Osteocyte (in vitro differentiated cells): ENCODE measurements at regions not wholly inside any gene's neighbourhood (a gene's known extent, or its start where the extent isn't known, plus 50 kb on each side); places are given as distances from the start of the nearest gene placed in this dataset.
"Not testable (repeated sequence)": the region's sequence is repeated elsewhere in the genome, so short reads cannot be mapped to it uniquely, and the experiment has no call there.

Experiments used
- DNase-seq: peaks from one replicate; pipeline ENCODE4 v3.0.0; 2021; ENCODE audit warnings: mixed read lengths; ENCODE audit not compliant: unreplicated experiment; ENCODE audit errors: extremely low spot score
- H3K27ac Mint-ChIP-seq: one replicate; pipeline ENCODE4 v1.8.0; 2021; ENCODE audit warnings: mild to moderate bottlenecking, mixed read lengths; ENCODE audit not compliant: unreplicated experiment
- H3K27me3 Mint-ChIP-seq: one replicate; pipeline ENCODE4 v1.8.0; 2021; ENCODE audit warnings: mixed read lengths; ENCODE audit not compliant: unreplicated experiment
- H3K36me3 Mint-ChIP-seq: one replicate; pipeline ENCODE4 v1.8.0; 2021; ENCODE audit warnings: mixed read lengths; ENCODE audit not compliant: unreplicated experiment
- H3K4me1 Mint-ChIP-seq: one replicate; pipeline ENCODE4 v1.8.0; 2021; ENCODE audit warnings: mixed read lengths; ENCODE audit not compliant: unreplicated experiment
- H3K4me3 Mint-ChIP-seq: one replicate; pipeline ENCODE4 v1.8.0; 2021; ENCODE audit warnings: mild to moderate bottlenecking, moderate library complexity, mixed read lengths; ENCODE audit not compliant: unreplicated experiment
- H3K9me3 Mint-ChIP-seq: one replicate; pipeline ENCODE4 v1.8.0; 2021; ENCODE audit warnings: mixed read lengths; ENCODE audit not compliant: unreplicated experiment
- CTCF ChIP-seq: fragments of 200-600 bp; sonication (generic); IDR thresholded peaks from 2 replicates; pipeline ENCODE4 v1.5.0; 2021; ENCODE audit warnings: antibody characterized with exemption, mild to moderate bottlenecking, moderate library complexity

DNA sequence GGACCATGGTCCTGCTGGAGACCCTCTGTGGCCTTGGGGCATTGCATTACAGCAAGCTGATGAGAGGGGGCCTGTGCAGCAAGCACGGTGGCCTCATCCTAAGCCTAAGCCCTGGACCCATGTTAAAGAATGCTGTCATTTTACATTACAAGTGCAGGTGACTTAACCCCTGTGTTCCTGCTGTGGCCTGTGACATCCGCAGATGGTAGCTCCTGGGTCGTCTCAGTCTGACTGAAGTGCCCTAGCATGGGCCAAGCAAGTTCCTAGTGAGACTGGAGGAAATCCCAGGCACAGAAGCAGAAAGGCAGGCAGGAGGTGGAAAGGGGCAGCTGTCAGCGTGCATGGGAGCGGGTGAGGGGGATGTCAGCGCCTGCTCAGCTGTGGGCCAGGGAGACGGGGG is 252.4 kb downstream of the FNDC1 start:
- no peaks in the 10 kb centered on the region for H3K36me3 Mint-ChIP-seq
- peaks cover 18% of the 10 kb centered on the region for H3K9me3 Mint-ChIP-seq
- H3K4me3 Mint-ChIP-seq: no peak overlapping the region
- no peak overlapping the region for H3K27ac Mint-ChIP-seq
- no peak for DNase-seq
- H3K27me3 Mint-ChIP-seq: no peaks in the 10 kb centered on the region
- no peaks in the 10 kb centered on the region for H3K4me1 Mint-ChIP-seq
- TF ChIP-seq CTCF: no peak

DNA sequence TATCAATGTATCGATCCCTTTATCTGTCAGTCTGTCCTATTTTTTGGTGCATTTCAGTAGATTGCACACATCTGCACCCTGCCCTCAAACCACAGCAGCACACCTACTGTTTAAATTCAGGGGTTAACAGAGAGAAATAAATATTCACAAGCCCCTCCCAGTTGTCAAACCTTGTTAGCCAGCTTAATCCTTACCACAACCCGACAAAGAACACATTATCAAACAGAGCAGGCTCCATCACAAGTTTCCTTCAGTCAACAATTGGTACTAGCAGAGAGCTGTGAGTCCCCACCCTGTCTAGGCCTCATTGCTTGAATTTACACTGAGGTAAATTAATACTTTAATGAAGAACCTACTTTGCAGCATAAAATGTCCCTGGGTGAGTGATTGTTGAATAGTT is 249.8 kb downstream of the FNDC1 start:
- Mint-ChIP-seq H3K4me3 (no peak overlapping the region), H3K27ac (no peak overlapping the region), H3K4me1 (no peaks in the 10 kb centered on the region), H3K27me3 (no peaks in the 10 kb centered on the region), H3K36me3 (no peaks in the 10 kb centered on the region), H3K9me3 (peaks cover 8% of the 10 kb centered on the region)
- no peak for DNase-seq
- no peak for TF ChIP-seq CTCF

GRCh38 chr6:159416891-159417560 is 247.8 kb downstream of the FNDC1 start:
- H3K9me3 Mint-ChIP-seq: peaks cover 13% of the 10 kb centered on the region
- no peak for DNase-seq
- no peaks in the 10 kb centered on the region for H3K27me3 Mint-ChIP-seq
- H3K4me3 Mint-ChIP-seq: no peak overlapping the region
- no peaks in the 10 kb centered on the region for H3K36me3 Mint-ChIP-seq
- H3K4me1 Mint-ChIP-seq: no peaks in the 10 kb centered on the region
- TF ChIP-seq CTCF: no peak
- no peak overlapping the region for H3K27ac Mint-ChIP-seq

GRCh38 chr6:159415540-159415939 is 246.3 kb downstream of the FNDC1 start:
- no peaks in the 10 kb centered on the region for H3K27me3 Mint-ChIP-seq
- no peaks in the 10 kb centered on the region for H3K36me3 Mint-ChIP-seq
- peaks cover 13% of the 10 kb centered on the region for H3K9me3 Mint-ChIP-seq
- H3K4me1 Mint-ChIP-seq: no peaks in the 10 kb centered on the region
- no peak for DNase-seq
- no peak overlapping the region for H3K27ac Mint-ChIP-seq
- no peak overlapping the region for H3K4me3 Mint-ChIP-seq
- TF ChIP-seq CTCF: no peak

GRCh38 chr6:159414711-159415110 is 245.5 kb downstream of the FNDC1 start:
- Mint-ChIP-seq H3K4me1 (no peaks in the 10 kb centered on the region), H3K27me3 (no peaks in the 10 kb centered on the region), H3K4me3 (no peak overlapping the region), H3K9me3 (peaks cover 13% of the 10 kb centered on the region), H3K27ac (no peak overlapping the region), H3K36me3 (no peaks in the 10 kb centered on the region)
- no peak for DNase-seq
- no peak for TF ChIP-seq CTCF

GRCh38 chr6:159407211-159407780 is 238.1 kb downstream of the FNDC1 start:
- H3K27ac Mint-ChIP-seq, H3K4me1 Mint-ChIP-seq, H3K9me3 Mint-ChIP-seq, H3K4me3 Mint-ChIP-seq, H3K27me3 Mint-ChIP-seq, H3K36me3 Mint-ChIP-seq, DNase-seq: not testable (repeated sequence)
